CD4-positive, alpha-beta T cell treated with Interleukin-12 subunit alpha and Interleukin-12 subunit beta, for 1 hour (primary cell): ENCODE measurements at regions not wholly inside any gene's neighbourhood (a gene's known extent, or its start where the extent isn't known, plus 50 kb on each side); places are given as distances from the start of the nearest gene placed in this dataset.

ENCODE experiments used
- DNase-seq: peaks from one replicate; pipeline ENCODE4 v3.0.0-alpha.2; 2020

GRCh38 chr22:34462795-34463194 is 542.5 kb upstream of the LARGE1 start:
- DNase-seq: no peak

- DNase-seq: no peak
Measured at GRCh38 chr22:34475886-34476285, 555.6 kb upstream of the LARGE1 start.

GRCh38 chr22:34476762-34477161 is 556.5 kb upstream of the LARGE1 start:
- DNase-seq: no peak

- no peak for DNase-seq
Measured at GRCh38 chr22:34481090-34481489, 560.8 kb upstream of the LARGE1 start.

- no peak for DNase-seq
Measured at GRCh38 chr22:34486381-34486780, 566.1 kb upstream of the LARGE1 start.

- DNase-seq: no peak
Measured at GRCh38 chr22:34489861-34490260, 569.6 kb upstream of the LARGE1 start.

GRCh38 chr22:34490886-34491285 is 570.6 kb upstream of the LARGE1 start:
- no peak for DNase-seq

GRCh38 chr22:34493486-34493885 is 572.5 kb upstream of the ISX start:
- no peak for DNase-seq

- DNase-seq: no peak
Measured at GRCh38 chr22:34501366-34501965, 564.5 kb upstream of the ISX start.

GRCh38 chr22:34502821-34503220 is 563.1 kb upstream of the ISX start:
- no peak for DNase-seq

GRCh38 chr22:34508797-34509196 is 557.2 kb upstream of the ISX start:
- no peak for DNase-seq

GRCh38 chr22:34526681-34527080 is 539.3 kb upstream of the ISX start:
- DNase-seq: no peak

GRCh38 chr22:34534101-34534500 is 531.9 kb upstream of the ISX start:
- DNase-seq: no peak

- DNase-seq: no peak
Measured at GRCh38 chr22:34567367-34567766, 498.6 kb upstream of the ISX start.

- DNase-seq: no peak
Measured at GRCh38 chr22:34570408-34570807, 495.6 kb upstream of the ISX start.

GRCh38 chr22:34579519-34579918 is 486.4 kb upstream of the ISX start:
- DNase-seq: no peak

- no peak for DNase-seq
Measured at GRCh38 chr22:34587357-34588356, 478.3 kb upstream of the ISX start.

GRCh38 chr22:34588871-34589545 is 476.9 kb upstream of the ISX start:
- DNase-seq: no peak

- DNase-seq: no peak
Measured at GRCh38 chr22:34592123-34592740, 473.7 kb upstream of the ISX start.

GRCh38 chr22:34599567-34599966 is 466.4 kb upstream of the ISX start:
- no peak for DNase-seq

- no peak for DNase-seq
Measured at GRCh38 chr22:34604312-34604711, 461.6 kb upstream of the ISX start.

GRCh38 chr22:34608106-34608505 is 457.9 kb upstream of the ISX start:
- no peak for DNase-seq

- no peak for DNase-seq
Measured at GRCh38 chr22:34608540-34609115, 457.3 kb upstream of the ISX start.
